Esophagus squamous epithelium (tissue), 4 donors: ENCODE measurements at regions not wholly inside any gene's neighbourhood (a gene's known extent, or its start where the extent isn't known, plus 50 kb on each side); places are given as distances from the start of the nearest gene placed in this dataset.

Experiments used
- POLR2A ChIP-seq, 4 donors: fragments of 450-650 bp; IDR thresholded peaks; one replicate each; pipeline ENCODE4 v1.6.1; 2017; ENCODE audit warnings: antibody characterized with exemption in 4 of 4, mild to moderate bottlenecking in 4 of 4, moderate library complexity in 3 of 4
- TF ChIP-seq, protein P1 (sequence below), 6 experiments: fragments of 450-650 bp in 4 of 6; fragments of 200-600 bp in 2 of 6; sonication (generic) in 2 of 6; IDR thresholded peaks; one replicate each; pipeline ENCODE4 v1.5.1; 2016 to 2019; ENCODE audit warnings: antibody characterized with exemption in 6 of 6, mild to moderate bottlenecking in 4 of 6, moderate library complexity in 4 of 6

DNA sequence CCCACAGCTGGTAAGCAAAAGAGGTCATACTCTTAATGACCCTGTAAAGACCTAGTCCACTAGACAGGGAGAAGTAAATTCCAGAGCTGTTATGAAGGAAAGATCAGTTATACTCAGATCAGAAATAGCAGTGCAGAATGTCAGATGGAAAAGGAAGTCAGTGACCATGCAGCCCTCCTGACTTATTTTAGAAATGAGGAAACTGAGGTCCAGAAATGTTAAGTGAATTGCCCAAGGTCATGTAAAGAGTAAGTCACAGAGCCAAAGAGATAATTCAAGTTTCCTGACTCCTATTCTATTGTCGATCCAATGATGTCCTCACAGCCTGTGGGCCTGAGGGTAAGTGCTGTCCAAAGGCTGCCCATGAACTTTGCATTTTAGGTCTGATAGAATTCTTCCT, 214.9 kb upstream of the IL12B start:
- TF ChIP-seq, protein P1, sequence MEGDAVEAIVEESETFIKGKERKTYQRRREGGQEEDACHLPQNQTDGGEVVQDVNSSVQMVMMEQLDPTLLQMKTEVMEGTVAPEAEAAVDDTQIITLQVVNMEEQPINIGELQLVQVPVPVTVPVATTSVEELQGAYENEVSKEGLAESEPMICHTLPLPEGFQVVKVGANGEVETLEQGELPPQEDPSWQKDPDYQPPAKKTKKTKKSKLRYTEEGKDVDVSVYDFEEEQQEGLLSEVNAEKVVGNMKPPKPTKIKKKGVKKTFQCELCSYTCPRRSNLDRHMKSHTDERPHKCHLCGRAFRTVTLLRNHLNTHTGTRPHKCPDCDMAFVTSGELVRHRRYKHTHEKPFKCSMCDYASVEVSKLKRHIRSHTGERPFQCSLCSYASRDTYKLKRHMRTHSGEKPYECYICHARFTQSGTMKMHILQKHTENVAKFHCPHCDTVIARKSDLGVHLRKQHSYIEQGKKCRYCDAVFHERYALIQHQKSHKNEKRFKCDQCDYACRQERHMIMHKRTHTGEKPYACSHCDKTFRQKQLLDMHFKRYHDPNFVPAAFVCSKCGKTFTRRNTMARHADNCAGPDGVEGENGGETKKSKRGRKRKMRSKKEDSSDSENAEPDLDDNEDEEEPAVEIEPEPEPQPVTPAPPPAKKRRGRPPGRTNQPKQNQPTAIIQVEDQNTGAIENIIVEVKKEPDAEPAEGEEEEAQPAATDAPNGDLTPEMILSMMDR (IDR thresholded peaks at IDR 0.05), result no peak
- TF ChIP-seq POLR2A (IDR thresholded peaks at IDR 0.05), result no peak
